Spleen (tissue), 7 donors: ENCODE measurements at regions not wholly inside any gene's neighbourhood (a gene's known extent, or its start where the extent isn't known, plus 50 kb on each side); places are given as distances from the start of the nearest gene placed in this dataset.

ENCODE experiments used
- CTCF ChIP-seq, 11 experiments: fragments of 200-600 bp in 7 of 11; fragments of 450-650 bp in 4 of 11; sonication (generic) in 4 of 11; IDR thresholded peaks in 8 of 11; conservative IDR thresholded peaks in 3 of 11; 1 replicate in 7 of 11; 2 replicates in 4 of 11; pipeline versions ENCODE4 v1.4.0 to v1.8.0; 2016 to 2021; ENCODE audit warnings: antibody characterized with exemption in 11 of 11, inconsistent platforms in 4 of 11, mild to moderate bottlenecking in 1 of 11
- POLR2A ChIP-seq, 3 donors: fragments of 450-650 bp; IDR thresholded peaks; one replicate each; pipeline ENCODE4 v1.5.1; 2017; ENCODE audit warnings: antibody characterized with exemption in 3 of 3, mild to moderate bottlenecking in 1 of 3
- donor health status: DM: no; HTN: no; CAD: no; lungs with moderate emphysema.
- donor health status: DM: no; HTN: no; CAD: no.
- donor health status: DM: no; HTN: no; CAD: no.

- TF ChIP-seq POLR2A (IDR thresholded peaks at IDR 0.05) (no peak), CTCF (IDR thresholded peaks at IDR 0.05 in 8 of 11, conservative IDR thresholded peaks at IDR 0.05 in 3 of 11) (no peak)
Measured at GRCh38 chr5:56658972-56659371, 156.4 kb upstream of the MAP3K1 start.
